Right lung (tissue), 2 donors: ENCODE measurements at regions not wholly inside any gene's neighbourhood (a gene's known extent, or its start where the extent isn't known, plus 50 kb on each side); places are given as distances from the start of the nearest gene placed in this dataset.
"Not testable (repeated sequence)": the region's sequence is repeated elsewhere in the genome, so short reads cannot be mapped to it uniquely, and the experiment has no call there.

Experiments used
- DNase-seq, 2 donors: peaks; one replicate each; pipeline ENCODE4 v3.0.0-alpha.2; 2013

GRCh38 chr6:168369786-168370185, 50.2 kb upstream of the DACT2 start:
- no peak for DNase-seq

DNA sequence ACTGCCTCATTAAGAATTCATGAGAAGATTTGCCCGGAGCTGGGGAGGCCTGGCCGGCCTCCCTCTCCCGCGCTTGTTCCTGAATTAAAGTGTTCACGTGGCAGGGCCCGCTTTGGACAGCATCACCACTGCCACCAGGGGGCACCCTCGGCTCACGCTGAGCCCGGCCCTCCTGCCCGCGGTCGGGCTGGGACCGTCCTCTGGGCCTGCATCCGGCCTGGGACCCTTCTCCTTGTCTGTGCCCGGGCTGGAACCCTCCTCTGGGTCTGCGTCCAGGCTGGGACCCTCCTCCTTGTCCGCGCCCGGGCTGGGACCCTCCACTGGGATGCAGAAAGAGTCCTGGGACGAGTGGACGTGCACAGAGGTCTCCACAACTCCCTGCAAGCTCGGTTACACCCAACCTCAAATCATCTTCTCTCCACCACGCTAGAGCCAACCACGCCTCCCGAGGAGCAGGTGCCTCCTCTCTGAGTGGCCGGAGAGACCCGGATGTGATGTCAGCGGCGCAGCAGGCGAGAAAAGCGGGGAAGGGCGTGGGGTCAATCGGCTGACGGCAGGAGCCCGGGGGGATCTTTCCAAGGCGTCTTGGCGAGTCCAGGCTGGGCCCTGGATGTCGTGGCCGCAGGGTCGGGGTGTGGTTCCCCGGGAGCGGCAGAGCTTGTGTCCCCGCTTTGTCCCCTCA, 50.9 kb upstream of the DACT2 start:
- DNase-seq = peak; percentile 45 to 57

DNA sequence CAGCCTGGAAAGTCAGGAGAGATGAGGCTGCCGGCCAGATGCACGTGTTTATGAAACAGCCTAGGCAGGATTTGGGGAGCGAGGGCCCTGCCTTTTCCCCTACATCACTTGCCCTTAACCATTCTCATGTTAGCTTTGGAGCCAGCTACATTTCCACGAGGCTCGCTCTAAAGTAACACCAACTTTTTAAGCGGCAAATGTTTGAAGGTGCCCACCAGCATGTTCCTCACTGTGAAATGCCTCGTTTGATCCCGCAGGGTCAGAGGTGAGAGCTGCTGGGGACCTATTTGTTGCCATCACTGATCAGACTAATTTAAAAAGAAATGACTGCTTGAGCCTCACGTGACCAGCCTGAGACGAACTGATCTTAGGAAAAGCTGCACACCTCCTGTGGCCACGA, 51.6 kb upstream of the DACT2 start:
- DNase-seq = no peak

GRCh38 chr6:168371618-168371980, 52.0 kb upstream of the DACT2 start:
- no peak for DNase-seq

- DNase-seq = no peak
Measured at GRCh38 chr6:168371981-168372711, 52.6 kb upstream of the DACT2 start.

DNA sequence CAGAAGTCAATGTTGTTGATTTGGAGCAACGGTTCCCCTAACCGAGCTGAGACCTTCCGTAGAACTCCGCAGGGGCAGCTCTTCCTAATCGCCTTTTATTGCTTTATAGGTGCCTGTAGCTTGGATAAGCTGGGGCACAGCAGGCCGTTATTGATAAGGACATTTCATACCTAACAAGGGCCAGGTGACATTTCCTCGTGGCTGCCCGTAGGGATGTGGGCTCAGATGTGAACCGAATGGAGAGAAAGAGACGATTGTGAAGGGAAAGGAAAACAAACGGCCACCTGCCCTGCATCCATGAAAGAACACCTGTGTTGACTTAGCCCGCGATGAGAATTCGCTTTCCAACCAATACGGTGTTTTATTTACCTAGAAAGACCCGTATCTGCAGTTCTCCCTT, 53.3 kb upstream of the DACT2 start:
- DNase-seq = no peak

GRCh38 chr6:168373389-168373788, 53.8 kb upstream of the DACT2 start:
- DNase-seq = no peak

GRCh38 chr6:168374051-168374502, 54.5 kb upstream of the DACT2 start:
- DNase-seq = no peak

- no peak for DNase-seq
Measured at GRCh38 chr6:168374541-168375071, 55.0 kb upstream of the DACT2 start.

DNA sequence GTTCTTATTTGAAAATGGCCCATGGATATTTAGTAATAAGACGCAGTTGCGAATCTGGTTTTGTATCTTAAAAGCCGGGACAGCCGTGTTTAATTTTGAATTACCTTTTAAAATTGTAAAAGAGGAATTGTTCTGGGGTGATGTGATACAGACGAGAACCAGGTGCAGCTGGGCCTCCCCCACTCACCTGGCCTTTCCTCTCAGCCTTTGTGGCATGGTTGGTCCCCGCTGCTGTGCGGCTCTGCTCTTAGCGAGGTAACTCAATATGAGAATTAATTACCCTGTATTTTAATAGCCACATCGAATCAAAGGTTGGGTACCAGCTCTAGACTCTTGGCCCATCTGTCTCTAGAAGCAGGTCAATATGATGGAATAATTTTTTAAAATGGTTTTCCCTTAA, 56.5 kb upstream of the DACT2 start:
- DNase-seq = no peak

DNA sequence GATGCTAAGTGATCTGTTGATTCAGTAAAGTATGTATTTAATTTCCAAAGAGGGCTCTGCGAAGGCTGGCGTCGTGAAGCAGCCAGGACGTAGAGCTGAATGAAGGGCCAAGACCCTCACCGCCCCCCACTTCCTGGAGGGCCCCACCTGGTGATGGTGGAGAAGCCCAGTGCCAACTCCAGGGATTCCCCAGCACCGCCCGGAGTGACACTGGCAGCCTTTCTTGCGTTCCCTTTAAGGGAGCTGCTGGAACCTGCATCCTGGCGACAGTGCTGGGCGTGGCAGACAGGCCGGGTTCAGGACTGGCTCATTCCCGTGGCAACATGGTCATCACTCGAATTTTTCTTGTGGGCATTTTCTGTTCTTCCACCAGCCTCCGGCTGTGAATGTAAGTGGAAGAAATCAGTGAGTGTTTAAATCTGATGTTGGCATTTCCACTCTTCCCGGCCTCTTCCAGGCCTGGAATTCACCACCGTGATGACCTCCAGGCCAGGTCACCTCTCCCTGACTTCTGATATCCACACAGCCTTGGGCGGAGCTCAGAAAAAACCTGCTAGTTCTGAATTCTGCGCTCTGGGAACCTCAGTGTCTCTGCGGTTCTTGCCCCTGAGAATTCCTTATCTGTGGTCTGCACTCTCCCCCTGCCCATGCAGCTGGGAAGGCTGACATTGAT, 57.4 kb upstream of the DACT2 start:
- DNase-seq = no peak

- DNase-seq = no peak
Measured at GRCh38 chr6:168377484-168377855, 57.9 kb upstream of the DACT2 start.

DNA sequence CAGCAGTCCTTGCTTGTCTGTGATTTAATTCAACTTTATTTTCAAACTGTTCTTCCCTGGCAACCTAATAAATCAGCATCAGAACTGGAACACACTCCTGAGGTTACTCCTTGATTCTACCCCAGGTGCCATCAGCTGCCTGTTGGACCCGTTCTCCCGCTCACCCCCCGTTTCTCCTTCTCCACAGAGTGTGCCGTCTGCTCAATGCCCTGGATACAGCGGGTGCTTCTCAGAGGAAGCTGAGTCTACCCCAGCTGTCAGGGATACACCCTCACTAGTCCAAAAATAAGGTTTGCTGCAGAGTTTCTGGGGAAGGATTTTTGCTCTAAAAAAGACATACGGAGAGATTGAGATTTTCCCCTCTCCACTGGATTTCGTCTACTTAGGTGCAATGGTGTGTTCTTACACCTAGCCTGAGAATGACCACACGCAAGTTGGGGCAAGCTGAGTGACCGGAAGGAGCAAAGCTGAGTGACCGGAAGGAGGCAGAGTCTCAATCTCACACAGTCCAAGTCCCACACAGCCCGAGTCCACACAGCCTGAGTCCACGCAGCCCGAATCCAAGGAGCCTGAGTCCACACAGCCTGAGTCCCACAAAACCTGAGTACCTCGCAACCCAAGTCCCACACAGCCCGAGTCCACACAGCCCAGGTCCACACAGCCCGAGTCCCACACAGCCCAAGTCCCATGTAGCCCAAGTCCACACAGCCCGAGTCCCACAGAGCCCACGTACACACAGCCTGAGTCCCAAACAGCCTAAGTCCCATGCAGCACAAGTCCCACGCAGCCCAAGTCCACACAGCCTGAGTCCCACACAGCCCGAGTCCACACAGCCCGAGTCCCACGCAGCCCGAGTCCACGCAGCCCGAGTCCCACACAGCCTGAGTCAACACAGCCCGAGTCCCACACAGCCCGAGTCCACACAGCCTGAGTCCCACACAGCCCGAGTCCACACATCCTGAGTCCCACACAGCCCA, 58.6 kb upstream of the DACT2 start:
- DNase-seq = no peak

- not testable (repeated sequence) for DNase-seq
Measured at GRCh38 chr6:168379579-168379978, 60.0 kb upstream of the DACT2 start.

DNA sequence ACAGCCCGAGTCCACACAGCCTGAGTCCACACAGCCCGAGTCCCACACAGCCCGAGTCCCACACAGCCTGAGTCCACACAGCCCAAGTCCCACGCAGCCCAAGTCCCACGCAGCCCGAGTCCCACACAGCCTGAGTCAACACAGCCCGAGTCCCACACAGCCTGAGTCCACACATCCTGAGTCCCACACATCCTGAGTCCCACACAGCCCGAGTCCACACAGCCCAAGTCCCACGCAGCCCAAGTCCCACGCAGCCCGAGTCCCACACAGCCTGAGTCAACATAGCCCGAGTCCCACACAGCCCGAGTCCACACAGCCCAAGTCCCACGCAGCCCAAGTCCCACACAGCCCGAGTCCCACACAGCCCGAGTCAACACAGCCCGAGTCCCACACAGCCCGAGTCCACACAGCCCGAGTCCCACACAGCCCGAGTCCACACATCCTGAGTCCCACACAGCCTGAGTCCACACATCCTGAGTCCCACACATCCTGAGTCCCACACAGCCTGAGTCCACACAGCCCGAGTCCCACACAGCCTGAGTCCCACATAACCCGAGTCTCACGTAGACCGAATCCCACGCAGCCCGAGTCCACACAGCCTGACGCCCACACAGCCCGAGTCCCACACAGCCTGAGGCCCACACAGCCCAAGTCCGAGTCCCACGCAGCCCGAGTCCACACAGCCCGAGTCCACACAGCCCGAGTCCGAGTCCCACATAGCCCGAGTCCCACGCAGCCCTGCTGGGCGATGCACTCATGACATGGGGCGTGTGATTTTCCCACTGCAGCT, 60.6 kb upstream of the SMOC2 start:
- DNase-seq = not testable (repeated sequence)

- DNase-seq = no peak
Measured at GRCh38 chr6:168380956-168381605, 59.9 kb upstream of the SMOC2 start.

- no peak for DNase-seq
Measured at GRCh38 chr6:168381726-168382458, 59.1 kb upstream of the SMOC2 start.

- no peak for DNase-seq
Measured at GRCh38 chr6:168383062-168383854, 57.7 kb upstream of the SMOC2 start.
